GM18909 (cell line): ENCODE measurements at regions not wholly inside any gene's neighbourhood (a gene's known extent, or its start where the extent isn't known, plus 50 kb on each side); places are given as distances from the start of the nearest gene placed in this dataset.
A peak's percentile ranks its signal among the peaks of the same experiment; 100 is the strongest.

Experiments used
- ATAC-seq: cut with Tn5 transposase; IDR thresholded peaks from one replicate; pipeline ENCODE4 v1.9.1; 2021; ENCODE audit warnings: mild to moderate bottlenecking; ENCODE audit not compliant: unreplicated experiment, poor library complexity

- no peak for ATAC-seq
Observed at GRCh38 chr5:72624641-72625236, 117.5 kb upstream of the ZNF366 start.

- ATAC-seq, result no peak
Observed at GRCh38 chr5:72623936-72624335, 116.7 kb upstream of the ZNF366 start.

DNA sequence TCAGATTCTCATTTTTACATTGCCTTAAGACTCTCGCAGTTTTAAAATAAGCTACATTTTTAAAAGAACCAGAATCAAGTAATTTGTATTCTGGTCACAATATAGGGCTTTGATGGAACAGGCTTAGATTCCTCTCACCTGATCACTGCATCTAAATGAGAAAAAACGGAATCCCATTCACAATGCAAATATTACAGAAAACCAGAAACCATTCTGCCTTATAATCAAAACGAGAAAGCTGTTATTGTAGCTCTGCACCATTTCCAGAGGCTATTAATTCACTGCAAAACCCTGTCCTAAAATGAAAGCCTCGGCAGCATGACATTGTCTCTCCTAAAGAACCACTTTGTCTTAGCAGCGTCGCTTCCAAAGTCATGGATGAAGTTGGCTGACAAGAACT lies 116.1 kb upstream of the ZNF366 start:
- no peak for ATAC-seq

DNA sequence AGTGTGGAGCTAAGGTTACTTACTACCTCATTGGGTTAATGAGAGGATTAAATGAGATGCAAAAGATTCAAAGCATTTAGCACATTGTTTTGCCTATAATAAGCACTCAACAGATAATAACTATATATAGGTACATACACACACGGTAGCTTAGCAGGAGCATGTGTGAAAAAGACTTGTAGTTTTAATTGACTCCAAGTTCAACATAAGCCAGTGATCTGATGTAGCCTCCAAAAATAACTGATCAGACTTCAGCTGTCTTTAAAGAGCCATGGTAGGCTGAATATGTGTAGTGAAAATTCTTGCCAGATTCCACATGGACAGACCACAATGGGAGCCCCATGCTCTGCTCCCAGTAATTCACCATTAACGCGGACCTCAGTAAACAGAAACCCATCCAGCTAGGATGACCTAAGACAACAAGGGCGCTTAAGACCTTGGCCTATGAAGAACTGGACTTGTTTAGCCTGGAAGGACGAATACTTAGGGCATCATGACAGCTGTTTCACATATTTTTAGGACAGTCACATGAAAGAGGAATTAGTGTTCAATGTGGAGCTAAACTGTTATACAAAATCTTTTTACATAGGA lies 115.1 kb upstream of the ZNF366 start:
- ATAC-seq, result no peak

DNA sequence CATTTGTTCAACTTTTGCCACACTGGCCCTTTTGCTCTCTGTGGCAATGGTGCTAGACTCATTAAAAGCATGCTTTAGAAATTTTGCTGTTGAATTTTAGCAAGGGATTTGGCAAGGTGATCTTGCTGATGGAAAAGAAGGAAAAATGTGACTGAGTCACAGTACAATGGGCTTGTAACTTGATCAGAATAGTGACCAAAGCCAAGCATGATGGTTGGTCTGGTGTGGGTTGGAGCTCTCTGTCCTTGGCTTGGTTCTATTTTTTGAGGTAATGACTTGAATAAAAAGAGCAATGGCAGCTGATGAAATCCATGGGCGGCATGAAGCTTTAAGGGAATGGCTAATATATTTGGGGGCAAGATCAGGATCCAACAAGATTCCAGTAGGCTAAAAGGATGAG lies 114.4 kb upstream of the ZNF366 start:
- ATAC-seq, result no peak

DNA sequence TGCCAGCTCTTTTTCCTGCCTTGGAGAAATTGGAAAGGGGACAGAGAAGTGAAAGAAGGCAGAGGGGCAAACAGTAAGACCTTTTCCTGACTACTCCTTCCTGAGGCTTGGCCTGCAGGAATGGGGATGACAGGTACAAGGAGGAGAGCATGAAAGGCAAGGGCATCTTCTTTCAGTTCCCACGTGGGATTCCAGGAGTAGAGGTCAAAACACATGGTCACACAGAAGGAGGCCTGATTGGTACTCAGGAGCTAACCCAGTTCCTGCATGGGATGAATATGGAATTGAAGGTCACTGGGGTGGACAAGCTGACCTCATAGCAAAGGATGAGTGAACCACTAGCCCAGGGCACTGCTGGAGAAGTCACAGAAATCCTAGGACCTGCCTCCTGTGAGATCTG lies 112.5 kb upstream of the ZNF366 start:
- no peak for ATAC-seq

GRCh38 chr5:72619251-72619650 lies 112.0 kb upstream of the ZNF366 start:
- no peak for ATAC-seq

DNA sequence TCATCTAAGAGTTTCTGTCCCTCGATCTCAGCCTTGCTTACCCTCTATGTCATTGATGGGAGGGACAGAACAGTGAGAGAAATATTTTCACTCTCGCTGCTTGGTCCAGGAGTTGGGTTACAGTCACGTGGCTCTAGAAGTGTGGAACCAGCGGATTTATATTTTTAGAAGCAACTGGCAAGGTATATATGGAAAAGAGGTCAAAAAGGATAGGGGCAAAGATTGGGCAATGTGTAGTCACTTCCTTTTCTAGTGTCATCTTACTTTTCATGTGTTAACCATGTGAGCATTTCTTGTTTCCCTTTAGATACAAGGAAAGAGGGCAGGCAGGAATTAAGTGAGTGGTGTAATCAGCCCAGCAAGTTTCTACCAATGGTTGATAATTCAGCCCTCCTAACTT lies 111.5 kb upstream of the ZNF366 start:
- no peak for ATAC-seq

GRCh38 chr5:72615061-72615460 lies 107.9 kb upstream of the ZNF366 start:
- ATAC-seq, result no peak

- ATAC-seq, result no peak
Observed at GRCh38 chr5:72613515-72613914, 106.3 kb upstream of the ZNF366 start.

- ATAC-seq, result no peak
Observed at GRCh38 chr5:72612810-72613209, 105.6 kb upstream of the ZNF366 start.

- ATAC-seq, result peak; percentile 76
Observed at GRCh38 chr5:72611118-72611730, 104.0 kb upstream of the ZNF366 start.

GRCh38 chr5:72608926-72609325 lies 101.7 kb upstream of the ZNF366 start:
- no peak for ATAC-seq

GRCh38 chr5:72608297-72608696 lies 101.1 kb upstream of the ZNF366 start:
- ATAC-seq, result no peak

DNA sequence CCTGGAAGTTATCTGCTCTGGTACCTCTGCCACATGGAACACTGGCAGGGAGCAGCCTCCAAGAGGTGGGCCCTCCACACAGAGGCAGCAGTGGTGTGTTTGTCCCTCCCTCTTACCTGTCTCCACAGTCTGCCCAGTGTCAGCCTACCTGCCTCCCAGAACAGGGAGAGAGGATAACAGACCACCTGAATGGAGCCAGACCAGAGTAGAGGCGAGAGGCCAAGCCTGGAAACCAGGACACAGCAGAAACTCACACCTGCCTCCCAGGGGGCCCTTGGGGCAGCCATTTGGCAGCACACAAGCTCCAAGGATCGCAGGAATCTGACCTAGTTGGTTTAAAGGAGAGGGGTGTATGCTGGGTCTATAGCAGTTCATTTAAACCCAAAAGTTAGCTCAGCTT lies 100.2 kb upstream of the ZNF366 start:
- ATAC-seq, result no peak

DNA sequence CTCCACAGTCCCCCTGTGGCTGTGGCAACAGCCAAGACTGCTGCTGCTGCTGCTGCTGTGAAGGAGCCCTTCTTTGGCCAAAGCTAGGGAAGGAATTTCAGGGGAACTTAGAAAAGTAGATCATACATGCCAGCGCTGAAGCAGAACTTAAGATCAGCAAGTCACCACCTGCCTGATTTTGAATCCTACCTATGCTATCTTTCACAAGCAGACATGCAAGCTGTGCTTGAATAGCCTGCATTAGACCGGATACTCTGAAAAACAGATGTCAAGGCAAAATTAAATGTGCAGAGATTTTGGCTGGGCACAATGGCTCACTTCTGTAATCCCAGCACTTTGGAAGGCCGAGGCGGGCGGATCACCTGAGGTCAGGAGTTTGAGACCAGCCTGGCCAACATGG lies 99.3 kb upstream of the ZNF366 start:
- ATAC-seq, result no peak

DNA sequence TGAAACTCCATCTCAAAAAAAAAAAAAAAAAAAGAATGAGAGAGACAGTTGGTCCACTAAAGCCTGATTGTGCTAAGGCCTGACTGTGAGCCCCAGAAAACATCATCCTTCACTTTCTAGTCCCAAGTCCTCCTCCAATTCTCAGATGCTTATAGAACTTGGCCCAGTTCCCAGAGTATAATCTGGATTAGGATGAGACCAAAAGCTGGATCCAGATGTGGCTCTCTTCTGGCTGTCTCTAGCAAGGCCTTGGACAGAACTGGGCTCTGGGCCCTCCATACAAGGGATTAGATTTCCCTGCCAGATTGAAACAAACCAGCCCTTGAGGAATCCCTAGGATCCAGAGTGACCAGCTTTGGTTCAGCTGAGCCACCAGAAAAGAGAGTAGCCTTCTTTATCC lies 98.4 kb upstream of the ZNF366 start:
- no peak for ATAC-seq

DNA sequence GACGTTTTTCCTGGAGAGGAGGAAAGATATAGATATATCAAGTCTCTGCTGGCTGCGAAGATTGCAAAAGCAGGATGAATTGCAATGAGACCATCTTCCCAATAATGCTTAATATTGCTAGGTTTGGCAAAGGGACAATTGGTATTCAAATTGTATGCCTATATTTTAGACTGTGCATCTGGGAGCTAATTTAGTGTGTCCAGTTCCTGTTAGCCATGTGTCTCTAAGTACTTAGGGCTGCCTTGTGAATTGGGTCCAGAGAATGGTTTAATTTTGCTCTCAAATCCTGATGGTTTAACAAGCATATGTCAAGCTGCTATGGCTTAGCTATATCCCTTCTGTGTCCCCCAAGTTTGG lies 97.6 kb upstream of the ZNF366 start:
- ATAC-seq, result no peak

DNA sequence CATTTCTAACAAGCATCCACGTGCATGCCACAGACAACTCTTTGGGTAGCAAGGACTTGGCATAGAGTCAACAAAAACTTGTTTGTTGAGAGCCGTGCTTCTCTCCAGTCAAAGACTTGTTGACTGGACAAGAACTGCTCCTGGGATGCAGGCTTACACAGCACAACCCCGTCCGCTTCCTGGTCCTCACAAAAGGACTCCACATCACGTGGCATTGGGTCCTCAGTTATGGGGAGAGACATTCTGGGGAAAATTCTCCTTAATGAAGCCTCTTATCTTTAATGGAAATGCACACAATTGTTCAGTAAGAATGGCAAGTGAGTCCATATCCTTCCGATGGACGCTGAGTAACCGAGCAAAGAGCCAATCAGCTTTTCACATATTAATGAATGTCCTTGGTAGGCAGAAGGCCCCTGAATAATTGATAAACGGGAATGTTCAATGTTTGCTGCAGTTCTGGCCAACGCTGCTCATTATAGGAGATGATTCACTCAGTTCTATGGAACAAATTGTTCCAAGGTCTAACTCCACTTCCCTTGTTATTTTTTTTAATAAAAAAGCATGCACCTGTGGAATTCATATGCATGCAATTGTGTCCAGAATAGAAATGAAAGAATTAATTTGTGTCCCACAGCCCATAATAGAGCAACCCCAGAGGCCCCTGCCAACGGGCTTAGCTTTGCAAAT lies 97.0 kb upstream of the ZNF366 start:
- ATAC-seq, result no peak

GRCh38 chr5:72602696-72603685 lies 95.8 kb upstream of the ZNF366 start:
- ATAC-seq, result no peak

GRCh38 chr5:72601861-72602260 lies 94.7 kb upstream of the ZNF366 start:
- no peak for ATAC-seq
